HEK293T (cell line): ENCODE measurements at regions not wholly inside any gene's neighbourhood (a gene's known extent, or its start where the extent isn't known, plus 50 kb on each side); places are given as distances from the start of the nearest gene placed in this dataset.

Source experiments
- CTCF ChIA-PET: fragments of 350-600 bp; formaldehyde crosslinking; extraction: SDS; loops from one replicate; lab custom pipeline; 2021; ENCODE audit warnings: antibody characterized with exemption, inconsistent platforms; lab: Yijun Ruan, JAX
- POLR2A ChIA-PET: fragments of 350-600 bp; formaldehyde crosslinking; extraction: SDS; loops from one replicate; lab custom pipeline; 2020; ENCODE audit warnings: antibody characterized with exemption, inconsistent platforms; lab: Yijun Ruan, JAX
- DNase-seq: peaks from one replicate; pipeline ENCODE4 v3.0.0; 2012; ENCODE audit warnings: mixed read lengths; ENCODE audit errors: extremely low spot score
- ARNT ChIP-seq: fragments of 450-650 bp; IDR thresholded peaks from 2 replicates; pipeline ENCODE4 v1.6.1; 2017; ENCODE audit warnings: mild to moderate bottlenecking
- BHLHE40 ChIP-seq: fragments of 450-650 bp; IDR thresholded peaks from 2 replicates; pipeline ENCODE4 v1.6.1; 2016; ENCODE audit warnings: mild to moderate bottlenecking, moderate library complexity, borderline replicate concordance
- CTBP1 ChIP-seq: fragments of 450-650 bp; IDR thresholded peaks from 2 replicates; pipeline ENCODE4 v1.6.1; 2016; ENCODE audit warnings: borderline replicate concordance
- ELF4 ChIP-seq: fragments of 450-650 bp; IDR thresholded peaks from 2 replicates; pipeline ENCODE4 v1.6.1; 2017; ENCODE audit warnings: antibody characterized with exemption
- FOXA1 ChIP-seq: fragments of 450-650 bp; IDR thresholded peaks from 2 replicates; pipeline ENCODE4 v1.6.1; 2016; ENCODE audit warnings: mild to moderate bottlenecking
- FOXK2 ChIP-seq: fragments of 450-650 bp; IDR thresholded peaks from 2 replicates; pipeline ENCODE4 v1.6.1; 2016; ENCODE audit warnings: mild to moderate bottlenecking
- FOXM1 ChIP-seq: fragments of 450-650 bp; IDR thresholded peaks from 2 replicates; pipeline ENCODE4 v1.6.1; 2017; ENCODE audit warnings: mild to moderate bottlenecking, borderline replicate concordance
- HDGF ChIP-seq: fragments of 450-650 bp; IDR thresholded peaks from 2 replicates; pipeline ENCODE4 v1.6.1; 2017; ENCODE audit warnings: antibody characterized with exemption, borderline replicate concordance
- L3MBTL2 ChIP-seq: fragments of 450-650 bp; conservative IDR thresholded peaks from 2 replicates; pipeline ENCODE4 v1.6.1; 2016; ENCODE audit warnings: mild to moderate bottlenecking
- LEF1 ChIP-seq: fragments of 450-650 bp; IDR thresholded peaks from 2 replicates; pipeline ENCODE4 v1.6.1; 2017; ENCODE audit warnings: mild to moderate bottlenecking, borderline replicate concordance
- NFRKB ChIP-seq: fragments of 450-650 bp; IDR thresholded peaks from 2 replicates; pipeline ENCODE4 v1.6.1; 2016; ENCODE audit warnings: mild to moderate bottlenecking, moderate library complexity
- SP1 ChIP-seq: fragments of 450-650 bp; IDR thresholded peaks from 2 replicates; pipeline ENCODE4 v1.6.1; 2017
- SUZ12 ChIP-seq: fragments of 450-650 bp; IDR thresholded peaks from 2 replicates; pipeline ENCODE4 v1.6.1; 2016; ENCODE audit warnings: mild to moderate bottlenecking
- TARDBP ChIP-seq: fragments of 450-650 bp; IDR thresholded peaks from 2 replicates; pipeline ENCODE4 v1.6.1; 2016
- ZNF384 ChIP-seq: fragments of 450-650 bp; IDR thresholded peaks from 2 replicates; pipeline ENCODE4 v1.6.1; 2016
- TF ChIP-seq, protein P1 (sequence below): fragments of 450-650 bp; IDR thresholded peaks from 2 replicates; pipeline ENCODE4 v1.6.1; 2016

DNA sequence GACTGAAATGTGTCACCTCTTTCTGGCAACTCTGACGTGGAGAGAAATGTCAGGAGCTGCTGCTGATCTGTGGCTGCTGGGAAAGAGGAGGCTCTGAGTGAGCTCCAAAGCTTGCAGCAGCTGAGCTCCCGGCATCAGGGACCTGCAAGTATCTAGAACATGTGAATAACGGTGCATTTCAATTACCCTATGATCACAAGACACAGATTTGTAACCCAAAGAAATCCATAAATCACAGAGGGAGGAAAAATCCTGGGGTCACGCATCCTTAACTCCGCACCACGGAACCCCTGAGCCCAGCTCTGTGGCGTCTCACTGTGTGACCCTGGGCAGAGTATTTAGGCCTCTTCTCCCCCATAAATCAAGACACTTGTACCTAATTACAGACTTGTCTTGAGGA, 139.8 kb downstream of the IRX2 start:
- TF ChIP-seq FOXA1 (no peak), TARDBP (no peak), SUZ12 (no peak), ARNT (no peak), LEF1 (no peak), CTBP1 (no peak), ZNF384 (no peak), FOXM1 (no peak), FOXK2 (no peak), L3MBTL2 (no peak), NFRKB (no peak), HDGF (no peak)
- ChIA-PET POLR2A (no interaction called here), CTCF (interaction anchor here (0.6 kb wide), 1 partner anchor 13 kb away, joined by 3 read pairs; no protein-coding TSS in a partner anchor)
- no peak for DNase-seq

DNA sequence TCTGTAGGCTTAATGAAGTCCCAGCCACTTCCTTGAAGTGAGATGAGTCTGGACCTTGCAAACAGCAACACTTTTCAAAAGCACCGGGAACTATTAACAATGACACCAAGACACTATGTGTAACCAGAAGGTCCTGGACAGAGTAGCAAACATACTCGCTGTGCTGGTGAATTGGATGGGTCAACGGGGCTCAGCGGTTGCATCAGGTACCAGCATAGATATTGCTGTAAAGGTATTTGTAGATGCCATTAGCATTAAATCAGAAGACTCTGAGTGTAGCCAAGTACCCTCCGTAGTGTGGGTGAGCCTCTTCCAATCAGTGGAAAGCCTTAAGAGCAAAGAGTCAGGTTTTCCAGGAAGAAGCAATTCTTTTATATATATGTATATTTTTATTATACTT, 140.5 kb downstream of the IRX2 start:
- POLR2A ChIA-PET = no interaction called here
- TF ChIP-seq BHLHE40 (no peak), SUZ12 (no peak), ZNF384 (no peak), FOXM1 (no peak), FOXA1 (no peak), TARDBP (no peak), NFRKB (no peak), LEF1 (no peak), CTBP1 (no peak), ELF4 (no peak), L3MBTL2 (no peak), HDGF (no peak), ARNT (no peak), SP1 (no peak), FOXK2 (no peak)
- TF ChIP-seq, protein P1, sequence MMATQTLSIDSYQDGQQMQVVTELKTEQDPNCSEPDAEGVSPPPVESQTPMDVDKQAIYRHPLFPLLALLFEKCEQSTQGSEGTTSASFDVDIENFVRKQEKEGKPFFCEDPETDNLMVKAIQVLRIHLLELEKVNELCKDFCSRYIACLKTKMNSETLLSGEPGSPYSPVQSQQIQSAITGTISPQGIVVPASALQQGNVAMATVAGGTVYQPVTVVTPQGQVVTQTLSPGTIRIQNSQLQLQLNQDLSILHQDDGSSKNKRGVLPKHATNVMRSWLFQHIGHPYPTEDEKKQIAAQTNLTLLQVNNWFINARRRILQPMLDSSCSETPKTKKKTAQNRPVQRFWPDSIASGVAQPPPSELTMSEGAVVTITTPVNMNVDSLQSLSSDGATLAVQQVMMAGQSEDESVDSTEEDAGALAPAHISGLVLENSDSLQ = no peak
- no peak for DNase-seq
- CTCF ChIA-PET = no interaction called here

DNA sequence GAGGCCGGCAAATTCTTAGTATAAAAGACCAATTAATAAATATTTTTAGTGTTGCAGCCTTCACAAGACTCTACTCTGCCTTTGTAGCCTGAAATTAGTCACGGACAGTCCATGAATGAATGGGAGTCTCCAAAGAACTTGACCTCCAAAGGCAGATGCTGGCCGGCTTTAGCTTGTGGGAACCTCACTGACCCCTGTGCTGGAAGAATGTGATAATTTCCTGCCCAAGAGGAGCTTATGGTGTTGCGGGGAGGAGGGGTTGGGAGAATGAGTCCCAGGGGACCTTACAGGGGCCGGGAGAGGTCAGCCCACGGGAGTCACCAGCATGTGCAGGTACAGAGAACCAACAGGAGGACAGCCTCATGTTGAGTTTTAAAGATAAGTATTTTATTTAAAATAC, 143.1 kb downstream of the IRX2 start:
- POLR2A ChIA-PET = no interaction called here
- CTCF ChIA-PET = no interaction called here
- TF ChIP-seq, protein P1 = no peak
- TF ChIP-seq HDGF (no peak), TARDBP (no peak), ARNT (no peak), FOXM1 (no peak), CTBP1 (no peak), NFRKB (no peak), ZNF384 (no peak), FOXK2 (no peak), BHLHE40 (no peak), ELF4 (no peak), FOXA1 (no peak), SUZ12 (no peak), L3MBTL2 (no peak), SP1 (no peak), LEF1 (no peak)
- DNase-seq = no peak

DNA sequence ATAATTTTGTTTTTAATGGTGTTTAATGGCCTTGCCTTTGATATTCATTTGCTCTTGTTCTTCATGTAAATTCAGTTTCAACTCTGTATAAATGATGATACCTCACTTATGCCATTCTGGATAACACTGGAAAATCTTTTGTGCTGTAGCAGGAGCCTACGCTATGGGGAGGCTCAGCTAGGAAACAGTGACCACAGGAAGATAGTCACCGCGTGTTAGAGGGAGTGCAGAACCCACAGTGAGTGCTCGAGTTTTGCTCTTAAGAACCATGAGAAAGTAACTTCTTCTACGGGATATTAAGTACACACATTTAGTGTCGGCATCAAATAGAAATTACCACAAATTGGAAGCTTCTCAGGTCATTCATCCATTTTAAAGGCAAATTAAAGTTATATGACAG, 143.9 kb downstream of the IRX2 start:
- no peak for TF ChIP-seq ZNF384
- TF ChIP-seq FOXM1 = no peak
- TF ChIP-seq CTBP1 = no peak
- no peak for TF ChIP-seq TARDBP
- TF ChIP-seq ARNT = no peak
- no peak for TF ChIP-seq HDGF
- TF ChIP-seq LEF1 = no peak
- TF ChIP-seq SUZ12 = no peak
- TF ChIP-seq, protein P1 = no peak
- TF ChIP-seq ELF4 = no peak
- TF ChIP-seq SP1 = no peak
- no peak for TF ChIP-seq FOXA1
- no peak for TF ChIP-seq BHLHE40
- TF ChIP-seq FOXK2 = no peak
- no peak for TF ChIP-seq NFRKB
- no peak for TF ChIP-seq L3MBTL2
- POLR2A ChIA-PET = no interaction called here
- no peak for DNase-seq
- CTCF ChIA-PET = no interaction called here

DNA sequence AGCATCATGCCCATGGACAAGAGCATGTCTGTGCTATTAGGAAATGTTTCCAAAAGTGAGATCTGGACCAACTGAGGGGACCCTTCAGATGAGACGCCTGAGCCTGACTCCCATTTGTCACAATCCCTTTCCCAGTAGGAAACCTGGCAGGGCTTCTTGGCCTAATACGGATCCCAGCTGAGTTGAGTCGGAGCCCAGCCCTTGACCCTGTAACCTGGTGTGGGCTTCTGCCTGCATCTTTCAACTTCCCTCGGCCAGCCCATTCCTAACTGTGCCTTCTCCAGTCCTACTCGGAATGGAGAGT, 148.3 kb downstream of the IRX2 start:
- POLR2A ChIA-PET = no interaction called here
- TF ChIP-seq SUZ12 (no peak), L3MBTL2 (no peak), ELF4 (no peak), FOXM1 (no peak)
- TF ChIP-seq, protein P1 = no peak
- CTCF ChIA-PET = no interaction called here
- DNase-seq = no peak
